SKM-1 (cell line): ENCODE measurements at regions not wholly inside any gene's neighbourhood (a gene's known extent, or its start where the extent isn't known, plus 50 kb on each side); places are given as distances from the start of the nearest gene placed in this dataset.
"Not testable (repeated sequence)": the region's sequence is repeated elsewhere in the genome, so short reads cannot be mapped to it uniquely, and the experiment has no call there.

Experiments used
- DNase-seq: peaks from one replicate; lab custom pipeline; 2025; ENCODE audit not compliant: unreplicated experiment; lab: John Stamatoyannopoulos, UW

DNA sequence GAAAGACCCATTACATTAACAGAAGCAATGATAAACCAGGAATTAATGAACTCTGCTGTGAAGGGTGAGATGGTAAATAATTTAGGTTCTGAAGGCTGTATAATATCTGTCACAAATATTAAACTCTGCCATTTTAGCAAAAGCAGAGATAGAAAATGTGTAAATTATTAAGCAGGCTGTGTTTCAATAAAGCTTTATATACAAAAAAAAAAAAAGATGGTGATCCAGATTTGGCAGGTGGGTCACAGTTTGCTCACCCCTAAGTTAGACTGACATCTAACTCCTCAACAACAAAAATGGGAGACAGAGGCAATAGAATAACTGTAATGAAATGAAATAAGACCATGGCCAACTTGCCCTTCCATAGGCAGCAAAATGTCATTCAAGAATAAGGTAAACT is 157.3 kb upstream of the FANCL start:
- no peak for DNase-seq

GRCh38 chr2:58387701-58388100 is 146.6 kb upstream of the FANCL start:
- DNase-seq = no peak

DNA sequence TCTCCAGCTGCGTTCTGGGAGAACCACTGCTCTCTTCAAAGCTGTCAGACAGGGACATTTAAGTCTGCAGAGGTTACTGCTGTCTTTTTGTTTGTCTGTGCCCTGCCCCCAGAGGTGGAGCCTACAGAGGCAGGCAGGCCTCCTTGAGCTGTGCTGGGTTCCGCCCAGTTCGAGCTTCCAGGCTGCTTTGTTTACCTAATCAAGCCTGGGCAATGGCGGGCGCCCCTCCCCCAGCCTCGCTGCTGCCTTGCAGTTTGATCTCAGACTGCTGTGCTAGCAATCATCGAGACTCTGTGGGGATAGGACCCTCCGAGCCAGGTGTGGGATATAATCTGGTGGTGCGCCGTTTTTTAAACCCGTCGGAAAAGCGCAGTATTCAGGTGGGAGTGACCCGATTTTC is 145.8 kb upstream of the FANCL start:
- DNase-seq = not testable (repeated sequence)

DNA sequence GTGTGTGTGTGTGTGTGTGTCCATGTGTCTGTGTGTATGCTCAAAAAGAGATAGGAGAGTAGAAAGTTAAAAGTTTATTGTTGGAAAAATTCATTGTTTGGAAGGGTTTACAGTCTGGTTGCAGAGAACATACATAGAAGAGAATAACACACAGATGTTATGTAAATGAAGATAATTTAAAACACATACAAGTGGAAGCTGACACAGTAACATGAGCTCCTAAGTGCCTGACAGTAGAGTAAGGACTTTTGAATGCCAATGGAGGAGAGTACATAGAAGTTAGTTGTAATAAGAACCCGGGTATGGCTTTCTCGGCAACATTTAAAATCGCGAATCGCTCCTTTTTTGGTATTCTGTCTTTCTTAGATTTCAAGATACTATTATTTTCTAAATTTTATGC is 137.0 kb upstream of the FANCL start:
- DNase-seq = no peak

- DNase-seq = no peak
These were observed 136.1 kb upstream of the FANCL start for GRCh38 chr2:58377181-58377580.

- no peak for DNase-seq
These were observed 135.5 kb upstream of the FANCL start for GRCh38 chr2:58376592-58376991.

- DNase-seq = no peak
These were observed 128.5 kb upstream of the FANCL start for GRCh38 chr2:58369594-58369993.

DNA sequence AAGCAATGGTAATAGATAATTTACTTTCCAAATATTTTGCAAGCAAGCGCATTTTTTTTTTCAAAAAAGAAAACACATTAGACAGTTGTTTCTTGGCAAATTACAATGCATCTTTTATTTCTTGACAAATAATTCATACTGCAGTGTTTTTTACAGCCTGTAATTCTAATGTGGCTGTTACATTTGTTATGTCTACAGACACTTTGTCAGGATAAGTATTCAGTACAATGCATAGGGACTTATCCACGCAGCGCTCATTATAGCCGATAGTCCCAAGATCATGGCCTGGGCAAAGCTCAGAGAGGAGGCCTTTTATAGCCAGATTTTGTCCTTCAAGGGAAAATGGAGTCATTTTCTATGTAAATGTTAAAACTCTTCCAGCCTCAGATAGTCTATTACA is 123.0 kb upstream of the FANCL start:
- DNase-seq = no peak

GRCh38 chr2:58358026-58358425 is 116.9 kb upstream of the FANCL start:
- no peak for DNase-seq

- DNase-seq = no peak
These were observed 116.4 kb upstream of the FANCL start for GRCh38 chr2:58357521-58357920.

DNA sequence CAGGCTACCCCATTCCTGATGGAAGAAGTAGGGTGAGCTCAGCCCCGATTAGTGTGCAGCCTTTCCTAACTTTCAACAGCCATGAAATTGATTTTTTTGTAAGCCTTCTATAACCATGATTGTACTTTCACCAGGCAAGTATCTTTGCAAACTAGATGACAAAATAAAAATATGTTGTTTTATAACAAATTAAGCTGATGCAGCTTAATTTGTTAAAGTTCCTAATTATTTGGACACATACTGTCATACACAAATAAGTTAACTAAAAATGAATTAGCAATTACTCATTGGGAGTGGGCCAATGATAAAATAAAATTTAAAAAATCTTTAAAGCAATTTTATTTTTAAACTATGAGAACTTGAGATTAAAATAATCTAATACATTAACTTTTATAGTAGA is 113.1 kb upstream of the FANCL start:
- DNase-seq = no peak

DNA sequence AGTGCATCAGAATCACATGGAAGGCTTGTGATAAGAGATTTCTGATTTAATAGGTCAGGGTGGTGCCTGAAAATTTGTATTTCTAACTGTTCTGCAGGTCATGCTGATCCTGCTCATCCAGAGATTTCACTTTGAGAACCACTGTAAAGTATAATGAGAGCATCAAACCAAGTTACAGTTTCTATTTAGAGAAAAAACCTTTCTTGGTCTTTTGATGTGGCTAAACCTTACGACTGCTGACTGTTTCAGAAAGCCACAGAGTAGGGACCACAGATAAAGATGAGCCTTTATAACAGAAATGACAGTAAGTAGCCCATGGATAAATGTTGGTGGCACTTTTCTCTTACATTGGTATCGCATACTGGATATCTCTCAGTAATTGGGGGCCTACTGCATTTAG is 109.4 kb upstream of the FANCL start:
- DNase-seq = no peak

GRCh38 chr2:58347810-58348209 is 106.7 kb upstream of the FANCL start:
- no peak for DNase-seq

GRCh38 chr2:58341047-58341446 is 99.9 kb upstream of the FANCL start:
- no peak for DNase-seq

DNA sequence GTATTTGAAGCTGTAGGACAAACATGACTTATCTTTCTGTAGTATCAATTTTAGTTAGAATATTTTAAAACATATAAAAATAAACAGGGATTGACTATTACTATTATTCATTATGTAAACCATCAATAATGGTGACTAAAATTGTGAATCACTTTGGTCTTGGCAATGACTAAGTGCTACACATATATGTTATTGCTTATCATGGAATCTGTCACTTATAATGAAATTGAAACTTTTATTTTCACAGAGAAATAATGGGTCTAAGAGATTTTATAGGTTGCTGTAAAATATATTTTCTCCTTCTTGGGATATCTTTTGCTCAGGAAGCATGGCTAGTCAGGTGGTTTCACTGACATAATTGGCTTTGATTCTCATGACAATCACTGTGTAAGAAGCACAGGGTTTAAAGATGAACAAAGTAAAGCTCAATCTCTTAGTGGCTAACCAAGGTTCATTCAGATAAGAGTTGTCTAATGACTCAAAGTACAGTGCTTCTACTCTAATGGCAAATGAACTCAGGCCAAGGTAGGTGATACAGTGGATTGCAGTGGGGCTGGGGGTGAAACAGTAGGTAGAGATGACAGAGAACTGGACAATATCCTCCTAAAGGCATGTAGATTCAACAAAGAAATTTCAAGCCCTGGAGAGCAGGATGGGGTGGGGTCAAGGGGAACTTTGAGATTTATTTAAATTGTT is 98.6 kb upstream of the FANCL start:
- DNase-seq = no peak

DNA sequence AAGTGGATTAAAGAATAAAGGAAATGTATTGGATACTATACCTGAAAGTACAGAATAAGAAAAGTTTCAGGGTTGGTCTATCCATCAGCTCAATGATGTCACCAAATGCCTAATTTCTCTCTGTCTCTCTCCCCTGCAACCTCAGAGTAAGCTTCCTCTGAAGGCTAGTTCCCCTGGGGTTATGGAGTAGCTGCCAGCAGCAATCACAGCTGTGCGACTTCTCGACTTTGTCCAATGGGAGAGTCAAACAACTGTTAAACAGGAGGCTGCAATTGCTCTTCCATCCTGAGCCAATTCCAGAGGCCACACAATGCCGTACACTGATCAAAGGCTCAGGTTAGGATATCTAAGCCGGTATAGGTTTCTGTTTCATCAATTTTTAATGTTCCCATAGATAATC is 95.3 kb upstream of the FANCL start:
- no peak for DNase-seq

DNA sequence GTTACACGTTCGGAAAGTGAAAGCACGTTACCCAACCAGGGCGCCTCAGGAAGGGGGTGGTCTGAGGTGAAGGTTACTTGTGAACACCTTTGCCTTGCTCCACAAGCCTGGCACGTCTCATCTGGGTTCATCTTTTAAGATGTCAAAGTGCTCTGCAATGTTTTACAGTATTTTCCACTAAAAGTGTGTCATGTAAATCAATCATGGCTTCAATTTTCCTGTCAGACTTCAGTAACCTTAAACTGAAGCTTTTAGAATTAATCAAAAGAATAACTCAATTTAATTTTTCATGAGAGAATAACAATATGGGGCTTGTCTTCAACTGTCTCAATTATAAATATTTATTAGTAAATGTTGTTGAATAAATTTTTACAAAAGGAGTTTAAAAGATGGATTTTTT is 93.3 kb upstream of the FANCL start:
- DNase-seq = no peak

DNA sequence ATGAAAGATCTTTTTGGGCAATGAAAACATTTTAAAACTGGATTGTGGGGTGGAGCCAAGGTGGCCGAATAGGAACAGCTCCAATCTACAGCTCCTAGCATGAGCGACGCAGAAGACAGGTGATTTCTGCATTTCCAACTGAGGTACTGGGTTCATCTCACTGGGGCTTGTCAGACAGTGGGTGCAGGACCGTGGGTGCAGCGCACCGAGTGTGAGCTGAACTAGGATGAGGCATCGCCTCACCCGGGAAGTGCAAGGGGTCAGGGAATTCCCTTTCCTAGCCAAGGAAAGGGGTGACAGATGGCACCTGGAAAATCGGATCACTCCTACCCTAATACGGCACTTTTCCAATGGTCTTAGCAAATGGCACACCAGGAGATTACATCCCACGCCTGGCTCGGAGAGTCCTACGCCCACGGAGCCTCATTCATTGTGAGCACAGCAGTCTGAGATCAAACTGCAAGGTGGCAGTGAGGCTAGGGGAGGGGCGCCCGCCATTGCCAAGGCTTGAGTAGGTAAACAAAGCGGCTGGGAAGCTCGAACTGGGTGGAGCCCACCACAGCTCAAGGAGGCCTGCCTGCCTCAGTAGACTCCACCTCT is 84.3 kb upstream of the FANCL start:
- DNase-seq = not testable (repeated sequence)

GRCh38 chr2:58319481-58319880 is 78.4 kb upstream of the FANCL start:
- no peak for DNase-seq

DNA sequence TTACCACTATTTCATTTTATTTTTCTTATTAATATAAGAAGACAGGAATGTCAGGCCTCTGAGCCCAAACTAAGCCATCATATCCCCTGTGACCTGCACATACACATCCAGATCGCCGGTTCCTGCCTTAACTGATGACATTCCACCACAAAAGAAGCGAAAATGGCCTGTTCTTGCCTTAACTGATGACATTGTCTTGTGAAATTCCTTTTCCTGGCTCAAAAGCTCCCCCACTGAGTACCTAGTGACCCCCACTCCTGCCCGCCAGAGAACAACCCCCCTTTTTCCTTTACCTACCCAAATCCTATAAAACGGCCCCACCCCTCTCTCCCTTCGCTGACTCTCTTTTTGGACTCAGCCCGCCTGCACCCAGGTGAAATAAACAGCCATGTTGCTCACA is 77.8 kb upstream of the FANCL start:
- DNase-seq = not testable (repeated sequence)

DNA sequence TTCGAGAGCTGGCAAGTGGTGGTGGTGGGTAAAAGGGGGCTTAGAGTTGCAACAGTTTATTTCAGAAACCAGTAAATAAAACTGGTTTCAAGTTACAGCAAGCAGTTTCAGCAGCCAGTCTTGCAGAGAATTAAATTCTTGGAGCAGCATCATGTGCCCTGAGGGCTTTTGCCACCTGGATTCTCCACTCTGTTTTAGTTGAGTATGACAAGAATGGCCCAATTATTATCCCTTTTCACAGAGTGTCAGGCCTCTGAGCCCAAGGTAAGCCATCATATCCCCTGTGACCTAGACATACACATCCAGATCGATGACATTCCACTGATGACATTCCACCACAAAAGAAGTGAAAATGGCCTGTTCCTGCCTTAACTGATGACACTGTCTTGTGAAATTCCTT is 72.8 kb upstream of the FANCL start:
- no peak for DNase-seq

DNA sequence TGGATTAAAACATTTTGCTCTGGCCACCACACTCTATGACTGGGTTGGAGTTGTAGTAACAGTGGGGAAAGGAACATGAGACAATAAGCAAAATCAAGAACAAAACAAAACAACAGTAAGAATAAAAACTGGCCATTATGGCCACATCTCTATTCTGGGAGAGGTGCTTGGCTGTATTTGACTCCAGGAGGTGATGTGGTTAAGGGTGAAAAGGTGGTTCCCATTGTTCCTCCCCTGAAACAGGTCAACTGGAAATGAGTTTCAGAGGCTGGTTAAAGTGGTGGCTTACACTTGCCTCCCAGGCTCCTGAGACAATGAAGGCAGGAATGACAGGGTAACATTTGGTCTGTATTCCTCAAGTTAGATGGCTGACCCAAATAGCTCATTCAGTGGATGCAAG is 67.3 kb upstream of the FANCL start:
- no peak for DNase-seq

- DNase-seq = no peak
These were observed 63.7 kb upstream of the FANCL start for GRCh38 chr2:58304843-58305242.
